ENCODE measurements at regions not wholly inside any gene's neighbourhood (a gene's known extent, or its start where the extent isn't known, plus 50 kb on each side); places are given as distances from the start of the nearest gene placed in this dataset.
"Not testable (repeated sequence)": the region's sequence is repeated elsewhere in the genome, so short reads cannot be mapped to it uniquely, and the experiment has no call there.

- DNase-seq (ENCODE audit: low read depth), result no peak
These were observed 502.2 kb downstream of the PYDC2 start for GRCh38 chr3:191963182-191963581.

- no peak for DNase-seq (ENCODE audit: low read depth)
These were observed 505.6 kb downstream of the PYDC2 start for GRCh38 chr3:191966556-191966955.

- no peak for DNase-seq (ENCODE audit: low read depth)
These were observed 507.3 kb downstream of the PYDC2 start for GRCh38 chr3:191968299-191968698.

GRCh38 chr3:191972714-191973398 lies 511.9 kb downstream of the PYDC2 start:
- DNase-seq (ENCODE audit: low read depth), result no peak

GRCh38 chr3:191973820-191974219 lies 512.9 kb downstream of the PYDC2 start:
- no peak for DNase-seq (ENCODE audit: low read depth)

GRCh38 chr3:191975936-191976335 lies 515.0 kb downstream of the PYDC2 start:
- DNase-seq (ENCODE audit: low read depth), result no peak

GRCh38 chr3:191980443-191980842 lies 519.5 kb downstream of the PYDC2 start:
- no peak for DNase-seq (ENCODE audit: low read depth)

GRCh38 chr3:191982481-191982880 lies 521.5 kb downstream of the PYDC2 start:
- no peak for DNase-seq (ENCODE audit: low read depth)

- no peak for DNase-seq (ENCODE audit: low read depth)
These were observed 524.7 kb downstream of the PYDC2 start for GRCh38 chr3:191985691-191986090.

GRCh38 chr3:191987831-191988350 lies 526.9 kb downstream of the PYDC2 start:
- no peak for DNase-seq (ENCODE audit: low read depth)

- not testable (repeated sequence) for DNase-seq (ENCODE audit: low read depth)
These were observed 533.0 kb downstream of the PYDC2 start for GRCh38 chr3:191993952-191994351.

GRCh38 chr3:191997093-191997492 lies 536.1 kb downstream of the PYDC2 start:
- DNase-seq (ENCODE audit: low read depth), result no peak

- no peak for DNase-seq (ENCODE audit: low read depth)
These were observed 536.8 kb downstream of the PYDC2 start for GRCh38 chr3:191997579-191998268.

- DNase-seq (ENCODE audit: low read depth), result no peak
These were observed 540.3 kb downstream of the PYDC2 start for GRCh38 chr3:192001218-192001617.

GRCh38 chr3:192005989-192006388 lies 545.0 kb downstream of the PYDC2 start:
- no peak for DNase-seq (ENCODE audit: low read depth)

- no peak for DNase-seq (ENCODE audit: low read depth)
These were observed 548.9 kb downstream of the PYDC2 start for GRCh38 chr3:192009903-192010302.

- no peak for DNase-seq (ENCODE audit: low read depth)
These were observed 549.5 kb downstream of the PYDC2 start for GRCh38 chr3:192010490-192010889.

GRCh38 chr3:192011137-192011536 lies 550.2 kb downstream of the PYDC2 start:
- DNase-seq (ENCODE audit: low read depth), result no peak

- DNase-seq (ENCODE audit: low read depth), result no peak
These were observed 552.1 kb downstream of the PYDC2 start for GRCh38 chr3:192013110-192013509.

- DNase-seq (ENCODE audit: low read depth), result no peak
These were observed 561.4 kb downstream of the PYDC2 start for GRCh38 chr3:192022412-192022811.

- DNase-seq (ENCODE audit: low read depth), result no peak
These were observed 563.8 kb downstream of the PYDC2 start for GRCh38 chr3:192024751-192025150.

GRCh38 chr3:192026661-192027060 lies 565.7 kb downstream of the PYDC2 start:
- DNase-seq (ENCODE audit: low read depth), result no peak

- no peak for DNase-seq (ENCODE audit: low read depth)
These were observed 571.0 kb downstream of the PYDC2 start for GRCh38 chr3:192031941-192032340.

- no peak for DNase-seq (ENCODE audit: low read depth)
These were observed 572.3 kb downstream of the PYDC2 start for GRCh38 chr3:192033246-192033645.

All from fibroblast of the conjunctiva (primary cell).